ENCODE measurements at regions not wholly inside any gene's neighbourhood (a gene's known extent, or its start where the extent isn't known, plus 50 kb on each side); places are given as distances from the start of the nearest gene placed in this dataset.

DNA sequence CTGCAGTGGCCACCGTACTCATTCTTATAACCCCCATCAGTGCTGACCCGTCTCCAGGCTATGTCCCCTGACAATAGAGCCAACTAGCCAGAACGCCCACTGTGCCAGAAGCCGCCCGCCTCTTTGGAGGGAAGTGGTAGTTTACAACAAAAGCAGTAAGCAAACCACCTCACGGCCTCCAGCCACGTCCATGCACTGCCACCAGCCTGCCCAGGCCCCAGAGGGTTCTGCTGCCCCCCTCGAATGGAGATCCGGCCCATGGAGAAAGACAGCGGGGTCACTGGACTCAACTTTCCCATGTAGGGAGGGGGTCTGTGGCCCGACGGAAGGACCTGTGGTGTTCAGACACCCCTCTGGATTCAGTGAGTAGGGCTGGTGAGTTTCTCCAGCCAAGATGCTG, 340.3 kb downstream of the CTTN start:
- no peaks in the 10 kb centered on the region for H3K36me3 ChIP-seq
- intact Hi-C loops (cut with DNase I) = no loop called here
- H3K4me3 ChIP-seq = no peak overlapping the region
- no peaks in the 10 kb centered on the region for H3K9me3 ChIP-seq
- H3K27ac ChIP-seq = no peak overlapping the region
- no peaks in the 10 kb centered on the region for H3K4me1 ChIP-seq
- no peaks in the 10 kb centered on the region for H3K27me3 ChIP-seq (ENCODE audit: low read depth)
- DNase-seq (peak; percentile 34), ATAC-seq (no peak)
- TF ChIP-seq CTCF (IDR thresholded peaks at IDR 0.05) = no peak

- no peaks in the 10 kb centered on the region for H3K36me3 ChIP-seq
- H3K27ac ChIP-seq = no peak overlapping the region
- no peaks in the 10 kb centered on the region for H3K9me3 ChIP-seq
- peak; percentile 35 for DNase-seq
- no peak overlapping the region for H3K4me3 ChIP-seq
- no peaks in the 10 kb centered on the region for H3K4me1 ChIP-seq
- intact Hi-C loops (cut with DNase I) = no loop called here
- no peak for ATAC-seq
- TF ChIP-seq CTCF (IDR thresholded peaks at IDR 0.05) = no peak
- no peaks in the 10 kb centered on the region for H3K27me3 ChIP-seq (ENCODE audit: low read depth)
Measured at GRCh38 chr11:70739091-70739490, 340.8 kb downstream of the CTTN start.

- no peak overlapping the region for H3K27ac ChIP-seq
- DNase-seq (peak; percentile 21), ATAC-seq (no peak)
- no peaks in the 10 kb centered on the region for H3K4me1 ChIP-seq
- no peaks in the 10 kb centered on the region for H3K27me3 ChIP-seq (ENCODE audit: low read depth)
- intact Hi-C loops (cut with DNase I) = no loop called here
- H3K9me3 ChIP-seq = no peaks in the 10 kb centered on the region
- no peak for TF ChIP-seq CTCF (IDR thresholded peaks at IDR 0.05)
- H3K36me3 ChIP-seq = no peaks in the 10 kb centered on the region
- H3K4me3 ChIP-seq = no peak overlapping the region
Measured at GRCh38 chr11:70739811-70740487, 341.6 kb downstream of the CTTN start.

DNA sequence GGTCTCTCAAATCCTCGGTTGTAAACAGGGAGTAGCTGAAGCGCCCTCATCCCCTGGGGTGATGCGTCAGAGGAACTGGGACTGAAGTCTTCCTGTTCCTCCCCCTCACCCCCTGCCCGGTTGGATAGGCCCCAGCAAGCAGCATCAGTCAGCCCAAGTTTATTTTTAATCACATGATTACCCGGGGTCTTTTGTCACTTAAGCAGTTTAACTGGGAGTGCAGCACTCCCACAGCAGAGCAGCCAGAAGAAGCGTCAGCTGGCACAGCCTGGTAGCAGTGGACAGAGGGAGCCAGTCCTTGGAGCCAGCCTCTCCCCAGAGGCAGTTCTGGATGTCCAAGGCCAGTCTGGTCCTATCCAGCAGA, 342.1 kb downstream of the CTTN start:
- Histone ChIP-seq H3K4me3 (no peak overlapping the region), H3K36me3 (no peaks in the 10 kb centered on the region), H3K27me3 (ENCODE audit: low read depth) (no peaks in the 10 kb centered on the region), H3K9me3 (no peaks in the 10 kb centered on the region), H3K27ac (no peak overlapping the region), H3K4me1 (no peaks in the 10 kb centered on the region)
- DNase-seq (peak; percentile 10), ATAC-seq (no peak)
- intact Hi-C loops (cut with DNase I) = no loop called here
- TF ChIP-seq CTCF (IDR thresholded peaks at IDR 0.05) = no peak

- no peak for ATAC-seq
Measured at GRCh38 chr11:70741085-70741484, 342.8 kb downstream of the CTTN start.

More at GRCh38 chr11:70741085-70741484, 342.8 kb downstream of the CTTN start:
- Histone ChIP-seq H3K4me3 (no peak overlapping the region), H3K27me3 (ENCODE audit: low read depth) (no peaks in the 10 kb centered on the region), H3K9me3 (no peaks in the 10 kb centered on the region), H3K36me3 (no peaks in the 10 kb centered on the region), H3K4me1 (no peaks in the 10 kb centered on the region), H3K27ac (no peak overlapping the region)
- intact Hi-C loops (cut with DNase I) = no loop called here
- DNase-seq = no peak
- no peak for TF ChIP-seq CTCF (IDR thresholded peaks at IDR 0.05)

Measured in lower lobe of right lung (tissue), 2 donors.